Neural cell (in vitro differentiated cells): ENCODE measurements at regions not wholly inside any gene's neighbourhood (a gene's known extent, or its start where the extent isn't known, plus 50 kb on each side); places are given as distances from the start of the nearest gene placed in this dataset.

Experiments
- H2AFZ ChIP-seq: fragments of 200-600, 300-800 bp; sonication (generic), shearing (Covaris generic); 2 replicates; pipeline ENCODE4 v1.6.0; 2014; ENCODE audit warnings: low read depth, mild to moderate bottlenecking, antibody characterized with exemption, low read length, moderate library complexity
- H3F3A ChIP-seq: fragments of 200-600 bp; shearing (Covaris generic); 2 replicates; pipeline ENCODE4 v1.6.1; 2016; ENCODE audit warnings: mild to moderate bottlenecking, moderate library complexity, mixed read lengths, antibody characterized with exemption, low read length; ENCODE audit not compliant: insufficient read depth, poor library complexity, severe bottlenecking
- H3K27ac ChIP-seq: fragments of 200-600, 300-800 bp; sonication (generic), shearing (Covaris generic); 2 replicates; pipeline ENCODE4 v1.5.1; 2014; ENCODE audit warnings: mild to moderate bottlenecking, low read length, moderate library complexity
- H3K27me3 ChIP-seq: fragments of 300-800, 200-600 bp; sonication (generic), shearing (Covaris generic); 2 replicates; pipeline ENCODE4 v1.6.0; 2014; ENCODE audit warnings: mild to moderate bottlenecking, low read depth, low read length, moderate library complexity; ENCODE audit not compliant: insufficient read depth
- H3K36me3 ChIP-seq: fragments of 300-800, 200-600 bp; sonication (generic), shearing (Covaris generic); 2 replicates; pipeline ENCODE4 v1.5.1; 2014; ENCODE audit warnings: mild to moderate bottlenecking, antibody characterized with exemption, low read length, moderate library complexity; ENCODE audit not compliant: insufficient read depth
- H3K4me2 ChIP-seq: fragments of 300-800, 200-600 bp; sonication (generic), shearing (Covaris generic); 2 replicates; pipeline ENCODE4 v1.6.0; 2014; ENCODE audit warnings: mild to moderate bottlenecking, low read length
- H3K4me3 ChIP-seq: fragments of 300-800, 200-600 bp; sonication (generic), shearing (Covaris generic); 2 replicates; pipeline ENCODE4 v1.5.1; 2014; ENCODE audit warnings: mild to moderate bottlenecking, low read length, moderate library complexity
- H3K79me2 ChIP-seq: fragments of 200-600 bp; shearing (Covaris generic); replicated peaks from 2 replicates; pipeline ENCODE4 v1.6.0; 2014; ENCODE audit warnings: mild to moderate bottlenecking, low read length, moderate library complexity; ENCODE audit not compliant: insufficient read depth
- H3K9ac ChIP-seq: fragments of 300-800, 200-600 bp; sonication (generic), shearing (Covaris generic); 2 replicates; pipeline ENCODE4 v1.6.1; 2016; ENCODE audit warnings: mild to moderate bottlenecking, low read length, mixed read lengths
- H3K9me2 ChIP-seq: fragments of 200-600 bp; shearing (Covaris generic); 2 replicates; pipeline ENCODE4 v1.6.1; 2016; ENCODE audit warnings: mild to moderate bottlenecking, low read length, mixed read lengths; ENCODE audit not compliant: insufficient read depth
- H3K9me3 ChIP-seq: fragments of 200-600, 300-800 bp; sonication (generic), shearing (Covaris generic); 2 replicates; pipeline ENCODE4 v1.6.1; 2016; ENCODE audit warnings: mild to moderate bottlenecking, mixed run types, low read length, moderate library complexity, mixed read lengths
- H4K20me1 ChIP-seq: fragments of 200-600 bp; shearing (Covaris generic); 2 replicates; pipeline ENCODE4 v1.6.1; 2016; ENCODE audit warnings: mild to moderate bottlenecking, mixed run types; ENCODE audit not compliant: insufficient read depth
- EP300 ChIP-seq: fragments of 450-650 bp; conservative IDR thresholded peaks from 2 replicates; pipeline ENCODE4 v1.6.1; 2014; ENCODE audit warnings: antibody characterized with exemption, mild to moderate bottlenecking, moderate library complexity; ENCODE audit not compliant: poor library complexity, severe bottlenecking
- EZH2 ChIP-seq: fragments of 200-600, 300-800 bp; shearing (Covaris generic), sonication (generic); IDR thresholded peaks from 2 replicates; pipeline ENCODE4 v1.6.1; 2014; ENCODE audit warnings: antibody characterized with exemption, low read length, borderline replicate concordance, mild to moderate bottlenecking; ENCODE audit not compliant: insufficient read depth, poor library complexity, severe bottlenecking
- MXI1 ChIP-seq: fragments of 450-650 bp; conservative IDR thresholded peaks from 2 replicates; pipeline ENCODE4 v1.6.1; 2014; ENCODE audit warnings: antibody characterized with exemption, mild to moderate bottlenecking; ENCODE audit not compliant: poor library complexity, severe bottlenecking
- POLR2AphosphoS5 ChIP-seq: IDR thresholded peaks from 2 replicates; pipeline ENCODE4 v1.6.1; 2012
- RAD21 ChIP-seq: fragments of 450-650 bp; conservative IDR thresholded peaks from 2 replicates; pipeline ENCODE4 v1.6.1; 2014; ENCODE audit warnings: antibody characterized with exemption, mild to moderate bottlenecking, moderate library complexity
- SMC3 ChIP-seq: fragments of 450-650 bp; conservative IDR thresholded peaks from 2 replicates; pipeline ENCODE4 v1.6.1; 2014; ENCODE audit warnings: antibody characterized with exemption, mild to moderate bottlenecking, moderate library complexity; ENCODE audit not compliant: poor library complexity
- TAF1 ChIP-seq: IDR thresholded peaks from 2 replicates; pipeline ENCODE4 v1.6.1; 2012; ENCODE audit warnings: low read depth
- TF ChIP-seq, protein P1 (sequence below): IDR thresholded peaks from 2 replicates; pipeline ENCODE4 v1.6.1; 2012; ENCODE audit warnings: borderline replicate concordance
- TF ChIP-seq, protein P2 (sequence below): fragments of 450-650 bp; IDR thresholded peaks from 2 replicates; pipeline ENCODE4 v1.5.1; 2014; ENCODE audit warnings: antibody characterized with exemption, mild to moderate bottlenecking, moderate library complexity; ENCODE audit not compliant: poor library complexity, severe bottlenecking

DNA sequence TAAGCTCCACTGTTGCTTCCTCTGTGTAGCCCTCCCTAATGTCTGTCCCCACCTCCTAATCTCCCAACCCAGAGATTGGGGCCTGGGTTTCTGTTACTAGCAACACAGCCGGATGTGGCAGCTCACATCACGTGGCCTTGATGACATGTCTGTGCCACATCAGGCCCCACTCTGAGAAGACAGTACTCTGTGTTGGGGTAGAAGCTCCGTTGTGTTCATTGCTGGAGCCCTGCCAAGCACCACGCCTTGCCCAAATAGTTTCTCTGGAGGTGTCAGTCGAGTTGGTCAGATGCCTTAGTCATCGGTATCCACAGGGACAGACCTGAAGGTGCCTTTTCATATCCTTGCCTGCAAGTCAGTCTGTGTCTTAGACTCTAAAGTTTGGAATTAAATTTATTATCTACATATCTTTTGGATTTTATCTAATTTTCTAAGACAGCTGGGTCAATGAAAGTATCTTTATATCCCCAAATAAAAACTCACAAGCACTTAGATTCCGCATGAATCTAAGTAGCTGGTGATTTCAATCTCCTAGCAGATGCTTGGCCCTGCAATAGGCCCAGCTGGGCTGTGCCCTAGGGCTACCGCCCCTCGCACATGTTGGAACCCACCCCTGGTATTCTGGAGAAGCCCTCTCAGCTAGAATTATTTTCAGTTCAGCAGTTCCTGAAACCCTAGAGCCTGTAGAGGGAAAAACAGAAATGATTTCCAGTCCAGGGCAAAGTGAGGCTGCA is 204.0 kb upstream of the TSHZ3 start:
- Histone ChIP-seq H3F3A (no peaks in the 10 kb centered on the region), H3K4me2 (no peak overlapping the region), H3K27me3 (no peaks in the 10 kb centered on the region), H3K4me3 (no peak overlapping the region), H2AFZ (no peak overlapping the region), H3K9ac (no peak overlapping the region), H3K36me3 (no peaks in the 10 kb centered on the region), H4K20me1 (no peaks in the 10 kb centered on the region), H3K79me2 (no peaks in the 10 kb centered on the region), H3K27ac (no peak overlapping the region), H3K9me3 (no peaks in the 10 kb centered on the region), H3K9me2 (no peaks in the 10 kb centered on the region)
- TF ChIP-seq, protein P1, sequence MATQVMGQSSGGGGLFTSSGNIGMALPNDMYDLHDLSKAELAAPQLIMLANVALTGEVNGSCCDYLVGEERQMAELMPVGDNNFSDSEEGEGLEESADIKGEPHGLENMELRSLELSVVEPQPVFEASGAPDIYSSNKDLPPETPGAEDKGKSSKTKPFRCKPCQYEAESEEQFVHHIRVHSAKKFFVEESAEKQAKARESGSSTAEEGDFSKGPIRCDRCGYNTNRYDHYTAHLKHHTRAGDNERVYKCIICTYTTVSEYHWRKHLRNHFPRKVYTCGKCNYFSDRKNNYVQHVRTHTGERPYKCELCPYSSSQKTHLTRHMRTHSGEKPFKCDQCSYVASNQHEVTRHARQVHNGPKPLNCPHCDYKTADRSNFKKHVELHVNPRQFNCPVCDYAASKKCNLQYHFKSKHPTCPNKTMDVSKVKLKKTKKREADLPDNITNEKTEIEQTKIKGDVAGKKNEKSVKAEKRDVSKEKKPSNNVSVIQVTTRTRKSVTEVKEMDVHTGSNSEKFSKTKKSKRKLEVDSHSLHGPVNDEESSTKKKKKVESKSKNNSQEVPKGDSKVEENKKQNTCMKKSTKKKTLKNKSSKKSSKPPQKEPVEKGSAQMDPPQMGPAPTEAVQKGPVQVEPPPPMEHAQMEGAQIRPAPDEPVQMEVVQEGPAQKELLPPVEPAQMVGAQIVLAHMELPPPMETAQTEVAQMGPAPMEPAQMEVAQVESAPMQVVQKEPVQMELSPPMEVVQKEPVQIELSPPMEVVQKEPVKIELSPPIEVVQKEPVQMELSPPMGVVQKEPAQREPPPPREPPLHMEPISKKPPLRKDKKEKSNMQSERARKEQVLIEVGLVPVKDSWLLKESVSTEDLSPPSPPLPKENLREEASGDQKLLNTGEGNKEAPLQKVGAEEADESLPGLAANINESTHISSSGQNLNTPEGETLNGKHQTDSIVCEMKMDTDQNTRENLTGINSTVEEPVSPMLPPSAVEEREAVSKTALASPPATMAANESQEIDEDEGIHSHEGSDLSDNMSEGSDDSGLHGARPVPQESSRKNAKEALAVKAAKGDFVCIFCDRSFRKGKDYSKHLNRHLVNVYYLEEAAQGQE: no peak
- TF ChIP-seq EZH2 (no peak), MXI1 (no peak), POLR2AphosphoS5 (no peak), TAF1 (no peak), EP300 (no peak), RAD21 (no peak), SMC3 (no peak)
- TF ChIP-seq, protein P2, sequence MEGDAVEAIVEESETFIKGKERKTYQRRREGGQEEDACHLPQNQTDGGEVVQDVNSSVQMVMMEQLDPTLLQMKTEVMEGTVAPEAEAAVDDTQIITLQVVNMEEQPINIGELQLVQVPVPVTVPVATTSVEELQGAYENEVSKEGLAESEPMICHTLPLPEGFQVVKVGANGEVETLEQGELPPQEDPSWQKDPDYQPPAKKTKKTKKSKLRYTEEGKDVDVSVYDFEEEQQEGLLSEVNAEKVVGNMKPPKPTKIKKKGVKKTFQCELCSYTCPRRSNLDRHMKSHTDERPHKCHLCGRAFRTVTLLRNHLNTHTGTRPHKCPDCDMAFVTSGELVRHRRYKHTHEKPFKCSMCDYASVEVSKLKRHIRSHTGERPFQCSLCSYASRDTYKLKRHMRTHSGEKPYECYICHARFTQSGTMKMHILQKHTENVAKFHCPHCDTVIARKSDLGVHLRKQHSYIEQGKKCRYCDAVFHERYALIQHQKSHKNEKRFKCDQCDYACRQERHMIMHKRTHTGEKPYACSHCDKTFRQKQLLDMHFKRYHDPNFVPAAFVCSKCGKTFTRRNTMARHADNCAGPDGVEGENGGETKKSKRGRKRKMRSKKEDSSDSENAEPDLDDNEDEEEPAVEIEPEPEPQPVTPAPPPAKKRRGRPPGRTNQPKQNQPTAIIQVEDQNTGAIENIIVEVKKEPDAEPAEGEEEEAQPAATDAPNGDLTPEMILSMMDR: no peak

DNA sequence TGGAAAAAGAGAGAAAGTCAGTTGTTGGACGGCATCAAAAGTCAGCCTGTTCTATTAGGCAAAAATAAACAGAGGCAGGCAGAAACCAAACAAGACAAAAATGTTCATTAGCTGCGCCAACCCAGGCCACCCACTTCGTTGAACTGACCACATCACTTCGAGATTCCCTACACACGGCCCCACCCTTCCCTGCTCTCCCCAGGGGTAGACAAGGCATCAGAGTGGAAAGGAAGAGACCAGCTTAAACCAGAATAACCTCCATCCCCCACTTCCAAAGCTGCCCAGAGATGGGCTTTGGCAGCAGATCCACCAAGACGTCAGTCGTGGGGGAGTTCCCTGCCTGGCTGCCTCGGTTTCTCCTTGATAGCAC is 204.6 kb upstream of the TSHZ3 start:
- Histone ChIP-seq H3F3A (no peaks in the 10 kb centered on the region), H3K27ac (no peak overlapping the region), H3K4me3 (no peak overlapping the region), H3K79me2 (no peaks in the 10 kb centered on the region), H3K27me3 (no peaks in the 10 kb centered on the region), H2AFZ (no peak overlapping the region), H3K4me2 (no peak overlapping the region), H3K36me3 (no peaks in the 10 kb centered on the region), H3K9me2 (no peaks in the 10 kb centered on the region), H3K9ac (no peak overlapping the region), H4K20me1 (no peaks in the 10 kb centered on the region), H3K9me3 (no peaks in the 10 kb centered on the region)
- TF ChIP-seq, protein P1: no peak
- TF ChIP-seq MXI1: no peak
